SK-N-SH (cell line): ENCODE measurements at regions not wholly inside any gene's neighbourhood (a gene's known extent, or its start where the extent isn't known, plus 50 kb on each side); places are given as distances from the start of the nearest gene placed in this dataset.

Experiments
- CTCF ChIA-PET: fragments of 300-600, 350-600 bp; formaldehyde crosslinking; extraction: SDS; loops from one replicate; lab custom pipeline; 2021; lab: Yijun Ruan, JAX
- POLR2A ChIA-PET: fragments of 350-600 bp; sonication (Branson Sonifier 250); formaldehyde crosslinking; extraction: SDS; loops from one replicate; lab custom pipeline; 2020; ENCODE audit warnings: antibody characterized with exemption, inconsistent platforms; lab: Yijun Ruan, JAX
- DNase-seq: peaks from one replicate; pipeline ENCODE4 v3.0.0; 2012
- H2AFZ ChIP-seq: fragments of 200-600 bp; sonication (generic); 2 replicates; pipeline ENCODE4 v1.8.1; 2016; ENCODE audit warnings: antibody characterized with exemption, mild to moderate bottlenecking, low read depth
- H3F3A ChIP-seq: fragments of 200-600 bp; sonication (generic); replicated peaks from 2 replicates; pipeline ENCODE3; 2016; ENCODE audit warnings: antibody characterized with exemption, mild to moderate bottlenecking; ENCODE audit not compliant: insufficient read depth
- H3K27ac ChIP-seq, 2 experiments: fragments of 200-500 bp in 1 of 2; fragments of 200-600 bp in 1 of 2; sonication (Bioruptor generic) in 1 of 2; sonication (generic), shearing (Covaris generic) in 1 of 2; 2 replicates each; pipeline versions ENCODE4 v1.5.1 to v1.6.1; 2014 to 2016; ENCODE audit warnings: low read depth in 2 of 2, inconsistent platforms in 1 of 2, low read length in 1 of 2, mild to moderate bottlenecking in 1 of 2, mixed read lengths in 1 of 2
- H3K27me3 ChIP-seq: fragments of 200-600 bp; sonication (generic), shearing (Covaris generic); 2 replicates; pipeline ENCODE4 v1.6.1; 2016; ENCODE audit warnings: mixed run types; ENCODE audit not compliant: insufficient read depth
- H3K36me3 ChIP-seq, 2 experiments: fragments of 200-500 bp in 1 of 2; fragments of 200-600 bp in 1 of 2; sonication (Bioruptor generic) in 1 of 2; sonication (generic) in 1 of 2; replicated peaks in 1 of 2; 2 replicates each; pipeline versions ENCODE3 to v1.5.1; 2014 to 2016; ENCODE audit warnings: low read length in 1 of 2, mild to moderate bottlenecking in 1 of 2; ENCODE audit not compliant: insufficient read depth in 2 of 2, control insufficient read depth in 1 of 2
- H3K4me1 ChIP-seq, 2 experiments: fragments of 200-500 bp in 1 of 2; fragments of 200-600 bp in 1 of 2; sonication (Bioruptor generic) in 1 of 2; sonication (generic), shearing (Covaris generic) in 1 of 2; 2 replicates each; pipeline versions ENCODE4 v1.5.1 to v1.6.1; 2014 to 2016; ENCODE audit warnings: low read depth in 1 of 2, low read length in 1 of 2, mixed run types in 1 of 2; ENCODE audit not compliant: insufficient read depth in 2 of 2, control insufficient read depth in 1 of 2
- H3K4me2 ChIP-seq: fragments of 200-600 bp; sonication (generic), shearing (Covaris generic); 2 replicates; pipeline ENCODE4 v1.6.1; 2017; ENCODE audit warnings: mixed run types
- H3K4me3 ChIP-seq, 2 experiments: fragments of 200-500 bp in 1 of 2; fragments of 200-600 bp in 1 of 2; sonication (Bioruptor generic) in 1 of 2; sonication (generic), shearing (Covaris generic) in 1 of 2; 2 replicates each; pipeline versions ENCODE4 v1.5.1 to v1.8.1; 2014 to 2016; ENCODE audit warnings: low read depth in 2 of 2, inconsistent platforms in 1 of 2, low read length in 1 of 2, mild to moderate bottlenecking in 1 of 2, mixed read lengths in 1 of 2, moderate library complexity in 1 of 2
- H3K79me2 ChIP-seq: fragments of 200-600 bp; sonication (generic); 2 replicates; pipeline ENCODE4 v1.8.1; 2017; ENCODE audit warnings: mild to moderate bottlenecking; ENCODE audit not compliant: insufficient read depth
- H3K9ac ChIP-seq: fragments of 200-600 bp; sonication (generic); 2 replicates; pipeline ENCODE4 v1.6.1; 2017; ENCODE audit warnings: mixed run types
- H3K9me2 ChIP-seq: fragments of 200-600 bp; sonication (generic); 2 replicates; pipeline ENCODE4 v1.6.1; 2017; ENCODE audit warnings: mixed run types
- H3K9me3 ChIP-seq: fragments of 200-600 bp; sonication (generic); 2 replicates; pipeline ENCODE4 v1.6.1; 2017; ENCODE audit warnings: mixed run types, mild to moderate bottlenecking, moderate library complexity
- H4K20me1 ChIP-seq: fragments of 200-600 bp; sonication (generic); 2 replicates; pipeline ENCODE4 v1.6.1; 2017; ENCODE audit warnings: mild to moderate bottlenecking, mixed run types; ENCODE audit not compliant: insufficient read depth
- EP300 ChIP-seq, 2 experiments: IDR thresholded peaks; 2 replicates each; pipeline versions ENCODE4 v1.4.0 to v1.6.1; 2012; ENCODE audit warnings: borderline replicate concordance in 1 of 2, low read depth in 1 of 2, low read length in 1 of 2
- FOXM1 ChIP-seq: IDR thresholded peaks from 2 replicates; pipeline ENCODE4 v1.4.0; 2012; ENCODE audit warnings: low read depth, mild to moderate bottlenecking
- GABPA ChIP-seq: IDR thresholded peaks from 2 replicates; pipeline ENCODE4 v1.4.0; 2012; ENCODE audit warnings: low read depth, mild to moderate bottlenecking
- JUND ChIP-seq: IDR thresholded peaks from 2 replicates; pipeline ENCODE4 v1.4.0; 2012
- MXI1 ChIP-seq: IDR thresholded peaks from 2 replicates; pipeline ENCODE4 v1.6.1; 2012; ENCODE audit warnings: mild to moderate bottlenecking, low read depth, low read length, improper control_type of control experiment
- NFIC ChIP-seq: IDR thresholded peaks from 2 replicates; pipeline ENCODE4 v1.4.0; 2012; ENCODE audit warnings: borderline replicate concordance
- NRF1 ChIP-seq: IDR thresholded peaks from 2 replicates; pipeline ENCODE4 v1.6.1; 2012; ENCODE audit warnings: low read depth, mild to moderate bottlenecking, low read length
- POLR2AphosphoS5 ChIP-seq: IDR thresholded peaks from 2 replicates; pipeline ENCODE4 v1.6.1; 2012; ENCODE audit warnings: low read depth, low read length
- RAD21 ChIP-seq: IDR thresholded peaks from 2 replicates; pipeline ENCODE4 v1.6.1; 2012; ENCODE audit warnings: mild to moderate bottlenecking, low read length
- RCOR1 ChIP-seq: fragments of 150-350 bp; IDR thresholded peaks from 2 replicates; pipeline ENCODE4 v1.6.1; 2017; ENCODE audit warnings: antibody characterized with exemption, low read length
- RFX5 ChIP-seq: IDR thresholded peaks from 2 replicates; pipeline ENCODE4 v1.6.1; 2012; ENCODE audit warnings: mild to moderate bottlenecking, improper control_type of control experiment, low read length
- SIN3A ChIP-seq: IDR thresholded peaks from 2 replicates; pipeline ENCODE4 v1.6.1; 2012; ENCODE audit warnings: low read depth, mild to moderate bottlenecking, low read length, moderate library complexity, borderline replicate concordance
- TCF12 ChIP-seq: IDR thresholded peaks from 2 replicates; pipeline ENCODE4 v1.4.0; 2012
- YY1 ChIP-seq: IDR thresholded peaks from 2 replicates; pipeline ENCODE4 v1.4.0; 2012; ENCODE audit warnings: low read depth, mild to moderate bottlenecking
- WGBS: methylation state at CpG from one replicate; pipeline ENCODE4 v1.1.6; 2017; ENCODE audit warnings: low lambda C conversion rate; 5-methylcytosine and 5-hydroxymethylcytosine counted together
- TF ChIP-seq, protein P1 (sequence below): IDR thresholded peaks from 2 replicates; pipeline ENCODE4; 2012
- TF ChIP-seq, protein P2 (sequence below): IDR thresholded peaks from 2 replicates; pipeline ENCODE4 v1.4.0; 2012; ENCODE audit warnings: low read depth, borderline replicate concordance
- TF ChIP-seq, protein P3 (sequence below): fragments of 150-350 bp; IDR thresholded peaks from 2 replicates; pipeline ENCODE4 v1.6.1; 2017; ENCODE audit warnings: antibody characterized with exemption, low read length, low read depth, borderline replicate concordance
- TF ChIP-seq, protein P4 (sequence below): fragments of 200-600 bp; sonication (generic); IDR thresholded peaks from 2 replicates; pipeline ENCODE4 v1.6.1; 2017; ENCODE audit warnings: antibody characterized with exemption, mild to moderate bottlenecking, moderate library complexity

DNA sequence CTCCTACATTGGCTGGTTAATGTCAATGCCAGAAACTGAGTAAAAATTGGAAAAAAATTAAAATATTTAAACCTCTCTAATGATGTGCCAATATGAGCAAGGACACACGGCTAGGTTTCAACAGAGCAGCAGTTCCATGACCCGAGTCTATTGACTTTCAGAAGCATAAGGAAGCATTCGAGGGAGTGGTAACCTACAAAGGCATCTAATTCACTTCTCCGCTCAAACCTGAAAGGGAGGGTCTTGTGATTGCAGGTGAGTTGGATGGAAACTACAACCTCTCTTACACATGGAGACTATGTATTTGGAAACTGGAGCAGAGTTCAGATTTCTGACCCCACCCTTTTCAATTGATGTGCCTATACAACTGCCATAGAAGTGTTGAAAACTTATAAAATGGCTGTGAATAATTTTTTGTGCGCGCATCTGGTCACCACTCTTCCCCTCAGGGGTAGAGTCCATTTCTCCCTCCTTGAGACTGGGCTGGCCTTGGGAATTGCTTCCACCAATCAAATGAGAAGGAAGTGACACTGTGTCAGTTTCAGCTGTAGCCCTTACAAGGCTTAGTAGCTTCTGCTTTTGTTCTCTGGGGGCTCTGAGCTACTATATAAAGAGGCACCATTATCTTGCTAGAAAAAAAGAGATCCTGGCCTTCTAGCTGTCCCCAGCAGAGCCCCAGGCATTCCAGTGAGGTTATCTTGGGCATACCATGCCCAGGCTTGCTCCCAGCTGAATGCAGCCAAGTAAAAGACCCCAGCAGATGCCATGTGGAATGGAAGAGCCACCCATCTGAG is 278.0 kb downstream of the EPHA4 start (continued):
- TF ChIP-seq, protein P1, sequence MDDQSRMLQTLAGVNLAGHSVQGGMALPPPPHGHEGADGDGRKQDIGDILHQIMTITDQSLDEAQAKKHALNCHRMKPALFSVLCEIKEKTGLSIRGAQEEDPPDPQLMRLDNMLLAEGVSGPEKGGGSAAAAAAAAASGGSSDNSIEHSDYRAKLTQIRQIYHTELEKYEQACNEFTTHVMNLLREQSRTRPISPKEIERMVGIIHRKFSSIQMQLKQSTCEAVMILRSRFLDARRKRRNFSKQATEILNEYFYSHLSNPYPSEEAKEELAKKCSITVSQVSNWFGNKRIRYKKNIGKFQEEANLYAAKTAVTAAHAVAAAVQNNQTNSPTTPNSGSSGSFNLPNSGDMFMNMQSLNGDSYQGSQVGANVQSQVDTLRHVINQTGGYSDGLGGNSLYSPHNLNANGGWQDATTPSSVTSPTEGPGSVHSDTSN: no peak
- TF ChIP-seq TCF12 (no peak), POLR2AphosphoS5 (no peak), YY1 (no peak), EP300 (IDR thresholded peaks at IDR 0.05; ENCODE audit: borderline replicate concordance in 1 of 2, low read depth in 1 of 2, low read length in 1 of 2) (no peak), SIN3A (no peak), GABPA (no peak)
- TF ChIP-seq, all 33 proteins: peak for 0

DNA sequence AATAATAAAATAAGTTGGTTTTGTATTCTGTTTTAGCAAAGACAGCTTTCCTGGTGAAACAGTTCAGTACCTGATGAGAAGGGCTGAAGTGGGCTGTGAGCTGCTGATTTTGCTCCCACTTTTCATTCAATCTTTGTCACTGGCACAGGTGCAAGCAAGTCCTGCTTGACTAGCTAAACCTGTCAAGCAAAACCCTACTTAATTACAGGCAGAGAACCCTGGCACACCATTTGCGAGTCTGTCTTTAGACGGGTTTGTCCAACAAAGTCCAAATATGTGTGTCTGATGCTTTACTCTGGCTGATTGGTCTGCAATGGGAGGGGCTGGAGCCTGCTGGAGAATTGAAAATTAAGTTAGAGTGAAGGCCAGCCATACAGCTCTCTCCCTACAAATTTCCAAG is 267.2 kb downstream of the EPHA4 start:
- Histone ChIP-seq H3K9me2 (no peaks in the 10 kb centered on the region), H3K9me3 (no peaks in the 10 kb centered on the region)
- TF ChIP-seq RAD21: no peak
- TF ChIP-seq YY1: no peak
- TF ChIP-seq RFX5: no peak
- no peak for TF ChIP-seq MXI1
- TF ChIP-seq, protein P2, sequence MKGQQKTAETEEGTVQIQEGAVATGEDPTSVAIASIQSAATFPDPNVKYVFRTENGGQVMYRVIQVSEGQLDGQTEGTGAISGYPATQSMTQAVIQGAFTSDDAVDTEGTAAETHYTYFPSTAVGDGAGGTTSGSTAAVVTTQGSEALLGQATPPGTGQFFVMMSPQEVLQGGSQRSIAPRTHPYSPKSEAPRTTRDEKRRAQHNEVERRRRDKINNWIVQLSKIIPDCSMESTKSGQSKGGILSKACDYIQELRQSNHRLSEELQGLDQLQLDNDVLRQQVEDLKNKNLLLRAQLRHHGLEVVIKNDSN: no peak
- no peak for TF ChIP-seq FOXM1
- TF ChIP-seq, protein P3, sequence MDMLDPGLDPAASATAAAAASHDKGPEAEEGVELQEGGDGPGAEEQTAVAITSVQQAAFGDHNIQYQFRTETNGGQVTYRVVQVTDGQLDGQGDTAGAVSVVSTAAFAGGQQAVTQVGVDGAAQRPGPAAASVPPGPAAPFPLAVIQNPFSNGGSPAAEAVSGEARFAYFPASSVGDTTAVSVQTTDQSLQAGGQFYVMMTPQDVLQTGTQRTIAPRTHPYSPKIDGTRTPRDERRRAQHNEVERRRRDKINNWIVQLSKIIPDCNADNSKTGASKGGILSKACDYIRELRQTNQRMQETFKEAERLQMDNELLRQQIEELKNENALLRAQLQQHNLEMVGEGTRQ: no peak
- no peak for TF ChIP-seq JUND
- TF ChIP-seq RCOR1: no peak
- TF ChIP-seq, protein P4, sequence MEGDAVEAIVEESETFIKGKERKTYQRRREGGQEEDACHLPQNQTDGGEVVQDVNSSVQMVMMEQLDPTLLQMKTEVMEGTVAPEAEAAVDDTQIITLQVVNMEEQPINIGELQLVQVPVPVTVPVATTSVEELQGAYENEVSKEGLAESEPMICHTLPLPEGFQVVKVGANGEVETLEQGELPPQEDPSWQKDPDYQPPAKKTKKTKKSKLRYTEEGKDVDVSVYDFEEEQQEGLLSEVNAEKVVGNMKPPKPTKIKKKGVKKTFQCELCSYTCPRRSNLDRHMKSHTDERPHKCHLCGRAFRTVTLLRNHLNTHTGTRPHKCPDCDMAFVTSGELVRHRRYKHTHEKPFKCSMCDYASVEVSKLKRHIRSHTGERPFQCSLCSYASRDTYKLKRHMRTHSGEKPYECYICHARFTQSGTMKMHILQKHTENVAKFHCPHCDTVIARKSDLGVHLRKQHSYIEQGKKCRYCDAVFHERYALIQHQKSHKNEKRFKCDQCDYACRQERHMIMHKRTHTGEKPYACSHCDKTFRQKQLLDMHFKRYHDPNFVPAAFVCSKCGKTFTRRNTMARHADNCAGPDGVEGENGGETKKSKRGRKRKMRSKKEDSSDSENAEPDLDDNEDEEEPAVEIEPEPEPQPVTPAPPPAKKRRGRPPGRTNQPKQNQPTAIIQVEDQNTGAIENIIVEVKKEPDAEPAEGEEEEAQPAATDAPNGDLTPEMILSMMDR: no peak
- TF ChIP-seq, protein P1: no peak
- no peak for TF ChIP-seq NFIC
- TF ChIP-seq TCF12: no peak
- no peak for TF ChIP-seq GABPA
- TF ChIP-seq NRF1: no peak
- TF ChIP-seq, all 33 proteins: peak for 0
- H4K20me1 ChIP-seq: no peaks in the 10 kb centered on the region
- WGBS: 14% methylated on average over 2 of the region's 2 CpGs
- H3K27ac ChIP-seq: no peak overlapping the region
- no peaks in the 10 kb centered on the region for H3K36me3 ChIP-seq
- no peaks in the 10 kb centered on the region for H3F3A ChIP-seq
- ChIA-PET CTCF (interaction anchor here (0.6 kb wide), 1 partner anchor 269 kb away, joined by 3 read pairs; no protein-coding TSS in a partner anchor), POLR2A (no interaction called here)
- H3K27me3 ChIP-seq: no peaks in the 10 kb centered on the region
- no peak overlapping the region for H2AFZ ChIP-seq
- H3K4me2 ChIP-seq: no peak overlapping the region
- no peaks in the 10 kb centered on the region for H3K4me1 ChIP-seq
- no peaks in the 10 kb centered on the region for H3K79me2 ChIP-seq
- H3K9ac ChIP-seq: no peak overlapping the region
- H3K4me3 ChIP-seq: no peak overlapping the region
- DNase-seq: no peak
